ENCODE measurements at regions not wholly inside any gene's neighbourhood (a gene's known extent, or its start where the extent isn't known, plus 50 kb on each side); places are given as distances from the start of the nearest gene placed in this dataset.

DNA sequence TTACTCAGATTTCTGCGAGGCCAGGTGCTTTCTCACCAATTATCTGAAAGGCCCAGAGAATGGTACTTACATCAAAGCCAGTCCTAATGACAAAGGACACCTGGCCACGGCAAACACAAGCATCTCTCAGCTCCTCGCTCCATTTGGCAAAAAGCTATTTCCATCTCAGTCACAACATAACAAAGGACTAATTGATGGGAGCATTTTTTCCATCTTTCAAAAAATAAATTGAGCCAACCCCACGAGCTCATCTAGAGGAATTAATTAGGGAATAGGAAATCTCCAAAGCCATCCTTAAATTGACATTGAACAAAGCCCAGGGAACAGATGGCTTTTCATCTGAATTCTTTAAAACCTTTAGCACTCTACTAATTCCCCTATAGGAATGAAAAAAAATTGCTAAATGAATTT is 236.7 kb downstream of the HAO1 start:
- no peaks in the 10 kb centered on the region for H3K9me3 ChIP-seq (ENCODE audit: insufficient read depth, low read length, severe bottlenecking)
- no peak overlapping the region for H3K4me2 ChIP-seq (ENCODE audit: insufficient read depth, low read length)
- H3K27me3 ChIP-seq (ENCODE audit: insufficient read depth, low read length, poor library complexity): peaks cover 4% of the 10 kb centered on the region
- no peak overlapping the region for H3K4me3 ChIP-seq (ENCODE audit: low read depth in 1 of 2, low read length in 2 of 2)
- no peak overlapping the region for H3K9ac ChIP-seq (ENCODE audit: low read depth, low read length)
- ATAC-seq (ENCODE audit: insufficient read depth, low read depth): no peak
- H3K4me1 ChIP-seq (ENCODE audit: insufficient read depth, low read length): no peaks in the 10 kb centered on the region
- H3K36me3 ChIP-seq (ENCODE audit: insufficient read depth, low read length): no peaks in the 10 kb centered on the region
- TF ChIP-seq, protein P1, sequence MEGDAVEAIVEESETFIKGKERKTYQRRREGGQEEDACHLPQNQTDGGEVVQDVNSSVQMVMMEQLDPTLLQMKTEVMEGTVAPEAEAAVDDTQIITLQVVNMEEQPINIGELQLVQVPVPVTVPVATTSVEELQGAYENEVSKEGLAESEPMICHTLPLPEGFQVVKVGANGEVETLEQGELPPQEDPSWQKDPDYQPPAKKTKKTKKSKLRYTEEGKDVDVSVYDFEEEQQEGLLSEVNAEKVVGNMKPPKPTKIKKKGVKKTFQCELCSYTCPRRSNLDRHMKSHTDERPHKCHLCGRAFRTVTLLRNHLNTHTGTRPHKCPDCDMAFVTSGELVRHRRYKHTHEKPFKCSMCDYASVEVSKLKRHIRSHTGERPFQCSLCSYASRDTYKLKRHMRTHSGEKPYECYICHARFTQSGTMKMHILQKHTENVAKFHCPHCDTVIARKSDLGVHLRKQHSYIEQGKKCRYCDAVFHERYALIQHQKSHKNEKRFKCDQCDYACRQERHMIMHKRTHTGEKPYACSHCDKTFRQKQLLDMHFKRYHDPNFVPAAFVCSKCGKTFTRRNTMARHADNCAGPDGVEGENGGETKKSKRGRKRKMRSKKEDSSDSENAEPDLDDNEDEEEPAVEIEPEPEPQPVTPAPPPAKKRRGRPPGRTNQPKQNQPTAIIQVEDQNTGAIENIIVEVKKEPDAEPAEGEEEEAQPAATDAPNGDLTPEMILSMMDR (IDR thresholded peaks at IDR 0.05; ENCODE audit: borderline replicate concordance, extremely low read depth, low read length, poor library complexity, severe bottlenecking): no peak
- no peak for TF ChIP-seq EZH2 (IDR thresholded peaks at IDR 0.05; ENCODE audit: borderline replicate concordance, low read depth, low read length, severe bottlenecking)
- no peak overlapping the region for H2AFZ ChIP-seq (ENCODE audit: low read depth, low read length)
- DNase-seq: no peak
- H4K20me1 ChIP-seq (ENCODE audit: insufficient read depth, low read length): no peaks in the 10 kb centered on the region
- H3K27ac ChIP-seq (ENCODE audit: low read length): no peak overlapping the region
- H3K79me2 ChIP-seq (ENCODE audit: insufficient read depth, low read length): no peaks in the 10 kb centered on the region

DNA sequence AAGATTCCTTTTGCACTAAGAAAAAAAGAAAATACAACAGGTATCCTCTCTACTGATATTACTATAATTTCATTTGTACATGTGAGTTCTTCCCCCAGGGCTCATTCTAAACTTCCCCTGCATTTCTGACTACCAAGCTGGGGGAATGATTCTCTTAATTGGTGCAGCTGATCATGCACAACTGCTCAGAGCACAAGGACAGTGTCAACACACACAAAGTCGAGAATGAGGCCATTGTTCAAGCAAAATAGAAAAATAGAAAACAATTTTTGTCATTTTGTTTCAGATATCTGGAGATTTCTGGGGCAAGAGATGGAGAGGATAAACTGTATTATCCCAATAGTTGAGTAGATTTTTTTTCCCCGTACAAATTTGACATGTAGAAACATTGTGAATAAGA is 236.3 kb downstream of the HAO1 start:
- Histone ChIP-seq H3K4me1 (ENCODE audit: insufficient read depth, low read length) (no peaks in the 10 kb centered on the region), H3K4me3 (ENCODE audit: low read depth in 1 of 2, low read length in 2 of 2) (no peak overlapping the region), H3K79me2 (ENCODE audit: insufficient read depth, low read length) (no peaks in the 10 kb centered on the region), H3K27me3 (ENCODE audit: insufficient read depth, low read length, poor library complexity) (peaks cover 6% of the 10 kb centered on the region), H3K4me2 (ENCODE audit: insufficient read depth, low read length) (no peak overlapping the region), H3K27ac (ENCODE audit: low read length) (no peak overlapping the region), H4K20me1 (ENCODE audit: insufficient read depth, low read length) (no peaks in the 10 kb centered on the region), H2AFZ (ENCODE audit: low read depth, low read length) (no peak overlapping the region), H3K9ac (ENCODE audit: low read depth, low read length) (no peak overlapping the region), H3K9me3 (ENCODE audit: insufficient read depth, low read length, severe bottlenecking) (no peaks in the 10 kb centered on the region), H3K36me3 (ENCODE audit: insufficient read depth, low read length) (no peaks in the 10 kb centered on the region)
- DNase-seq (no peak), ATAC-seq (ENCODE audit: insufficient read depth, low read depth) (no peak)
- TF ChIP-seq, protein P1 (IDR thresholded peaks at IDR 0.05; ENCODE audit: borderline replicate concordance, extremely low read depth, low read length, poor library complexity, severe bottlenecking): no peak
- no peak for TF ChIP-seq EZH2 (IDR thresholded peaks at IDR 0.05; ENCODE audit: borderline replicate concordance, low read depth, low read length, severe bottlenecking)

DNA sequence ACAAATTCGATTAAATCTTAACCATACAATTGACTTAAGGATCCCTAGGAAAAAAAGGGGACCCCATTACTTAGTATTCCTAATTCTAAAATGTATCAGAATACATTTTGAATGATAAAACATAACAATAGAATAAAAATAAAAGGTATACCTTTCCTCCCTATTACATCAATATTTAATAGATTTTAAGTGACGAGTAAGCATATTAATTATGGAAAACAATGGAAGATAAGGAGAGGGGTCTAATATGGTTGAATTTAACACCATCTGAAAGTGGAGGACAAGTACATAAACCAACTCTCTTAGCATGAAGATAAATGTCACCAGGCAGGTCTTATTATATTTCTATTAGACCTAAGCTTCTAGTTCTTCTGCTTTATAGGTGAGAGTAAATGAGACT is 232.1 kb downstream of the HAO1 start:
- ATAC-seq (ENCODE audit: insufficient read depth, low read depth) (no peak), DNase-seq (no peak)
- Histone ChIP-seq H2AFZ (ENCODE audit: low read depth, low read length) (no peak overlapping the region), H3K4me3 (ENCODE audit: low read depth in 1 of 2, low read length in 2 of 2) (no peak overlapping the region), H3K4me2 (ENCODE audit: insufficient read depth, low read length) (no peak overlapping the region), H3K27ac (ENCODE audit: low read length) (no peak overlapping the region), H3K36me3 (ENCODE audit: insufficient read depth, low read length) (no peaks in the 10 kb centered on the region), H3K27me3 (ENCODE audit: insufficient read depth, low read length, poor library complexity) (peaks cover 16% of the 10 kb centered on the region), H3K79me2 (ENCODE audit: insufficient read depth, low read length) (no peaks in the 10 kb centered on the region), H3K9me3 (ENCODE audit: insufficient read depth, low read length, severe bottlenecking) (no peaks in the 10 kb centered on the region), H3K9ac (ENCODE audit: low read depth, low read length) (no peak overlapping the region), H4K20me1 (ENCODE audit: insufficient read depth, low read length) (no peaks in the 10 kb centered on the region), H3K4me1 (ENCODE audit: insufficient read depth, low read length) (no peaks in the 10 kb centered on the region)
- TF ChIP-seq, protein P1 (IDR thresholded peaks at IDR 0.05; ENCODE audit: borderline replicate concordance, extremely low read depth, low read length, poor library complexity, severe bottlenecking): no peak
- TF ChIP-seq EZH2 (IDR thresholded peaks at IDR 0.05; ENCODE audit: borderline replicate concordance, low read depth, low read length, severe bottlenecking): no peak

DNA sequence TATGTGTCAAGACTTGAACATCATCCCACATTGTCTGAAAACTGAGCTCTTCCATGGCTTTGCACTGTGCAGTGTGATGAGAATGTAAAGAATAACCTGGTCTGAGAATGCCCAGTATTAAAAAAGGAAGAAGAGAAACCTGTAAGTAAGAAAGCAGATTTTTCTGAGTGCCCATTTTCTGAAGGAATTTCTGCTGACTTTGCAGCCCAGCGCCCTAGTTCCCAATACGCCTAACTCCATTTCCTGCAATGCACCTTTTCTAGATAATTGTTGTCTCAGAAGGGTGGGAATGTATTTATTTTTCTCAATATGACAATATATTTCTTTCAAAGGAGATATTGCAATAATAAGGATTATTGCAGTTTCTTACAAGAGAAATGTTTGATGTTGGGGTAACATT is 231.5 kb downstream of the HAO1 start:
- Histone ChIP-seq H4K20me1 (ENCODE audit: insufficient read depth, low read length) (no peaks in the 10 kb centered on the region), H3K9me3 (ENCODE audit: insufficient read depth, low read length, severe bottlenecking) (no peaks in the 10 kb centered on the region), H3K4me2 (ENCODE audit: insufficient read depth, low read length) (no peak overlapping the region), H3K4me1 (ENCODE audit: insufficient read depth, low read length) (no peaks in the 10 kb centered on the region), H3K27me3 (ENCODE audit: insufficient read depth, low read length, poor library complexity) (peaks cover 16% of the 10 kb centered on the region), H3K36me3 (ENCODE audit: insufficient read depth, low read length) (no peaks in the 10 kb centered on the region), H3K79me2 (ENCODE audit: insufficient read depth, low read length) (no peaks in the 10 kb centered on the region), H3K9ac (ENCODE audit: low read depth, low read length) (no peak overlapping the region), H2AFZ (ENCODE audit: low read depth, low read length) (no peak overlapping the region), H3K27ac (ENCODE audit: low read length) (no peak overlapping the region), H3K4me3 (ENCODE audit: low read depth in 1 of 2, low read length in 2 of 2) (no peak overlapping the region)
- no peak for TF ChIP-seq EZH2 (IDR thresholded peaks at IDR 0.05; ENCODE audit: borderline replicate concordance, low read depth, low read length, severe bottlenecking)
- TF ChIP-seq, protein P1 (IDR thresholded peaks at IDR 0.05; ENCODE audit: borderline replicate concordance, extremely low read depth, low read length, poor library complexity, severe bottlenecking): no peak
- ATAC-seq (ENCODE audit: insufficient read depth, low read depth) (no peak), DNase-seq (no peak)

Measured in DND-41 (cell line).